ENCODE measurements at regions not wholly inside any gene's neighbourhood (a gene's known extent, or its start where the extent isn't known, plus 50 kb on each side); places are given as distances from the start of the nearest gene placed in this dataset.
"Not testable (repeated sequence)": the region's sequence is repeated elsewhere in the genome, so short reads cannot be mapped to it uniquely, and the experiment has no call there.

DNA sequence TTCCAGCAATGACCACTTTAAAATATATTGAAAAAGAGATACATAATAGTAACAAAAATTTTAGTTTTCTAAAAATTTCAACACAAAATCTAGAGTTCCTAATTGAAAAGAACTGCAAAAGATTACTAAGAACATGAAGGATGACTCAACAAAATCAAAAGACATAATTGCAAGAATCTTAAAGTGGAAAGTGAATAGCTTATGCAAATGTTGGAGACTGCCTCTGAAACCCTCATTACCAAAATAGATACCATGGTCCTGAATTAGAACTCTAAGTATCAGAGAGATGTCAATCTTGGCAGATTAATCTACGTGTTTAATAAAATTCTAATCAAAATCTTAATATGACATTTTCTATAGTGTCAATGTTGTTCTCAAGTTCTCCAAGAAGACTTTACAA lies 60.7 kb upstream of the SGO1 start:
- DNase-seq (ENCODE audit: low spot score) = no peak

DNA sequence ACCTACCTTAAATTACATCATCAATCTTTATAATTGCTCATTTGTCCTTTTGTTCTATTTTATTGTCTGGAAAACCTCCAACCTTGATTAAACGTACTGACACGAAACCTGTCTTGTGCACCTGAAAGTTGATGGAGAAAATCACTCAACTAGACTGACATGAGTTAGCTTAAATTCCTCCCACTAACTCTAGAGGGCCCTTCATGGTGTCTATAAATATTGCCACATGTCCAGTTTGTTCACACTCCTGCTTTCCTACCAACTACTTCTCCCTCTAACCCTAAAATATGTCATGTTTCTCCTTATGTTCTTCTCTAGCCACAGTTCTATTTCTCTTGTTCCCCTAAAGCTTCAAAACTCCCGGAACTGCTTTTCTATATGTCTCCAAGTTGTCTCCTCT lies 59.8 kb upstream of the SGO1 start:
- no peak for DNase-seq (ENCODE audit: low spot score)

DNA sequence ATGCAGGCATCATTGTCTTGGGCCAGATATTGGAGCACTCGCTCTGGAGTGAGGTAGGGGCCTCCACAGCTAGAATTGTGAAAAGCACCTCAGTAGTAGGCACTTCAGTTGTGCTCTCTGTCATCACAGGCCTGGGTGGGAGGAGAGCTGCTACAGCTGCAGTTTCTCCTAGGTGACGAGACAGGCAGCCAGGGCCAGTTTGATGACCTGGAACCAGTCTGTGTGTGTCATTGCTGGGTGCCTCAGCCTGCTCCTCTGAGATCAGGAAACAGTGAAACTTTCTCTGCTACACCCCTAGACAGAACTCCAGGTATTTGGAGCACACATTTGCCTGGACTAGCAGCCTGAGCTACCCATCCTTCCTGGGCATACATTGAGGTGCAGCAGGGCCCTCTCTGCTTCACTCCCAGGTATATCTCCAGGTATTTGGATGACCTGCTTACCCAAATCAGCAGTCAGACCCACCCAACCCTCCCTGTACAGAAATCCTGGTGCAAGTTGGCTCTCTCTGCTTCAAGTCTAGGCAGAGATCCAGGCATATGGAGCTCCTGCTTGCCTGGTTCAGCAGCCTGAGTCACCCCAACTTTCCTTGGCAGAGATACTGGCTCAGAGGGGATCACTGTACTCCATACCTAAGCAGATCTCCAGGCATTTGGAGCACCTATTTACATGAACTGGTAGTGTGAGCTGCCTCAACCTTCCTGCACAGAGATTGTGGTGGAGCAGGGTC lies 54.3 kb upstream of the SGO1 start:
- no peak for DNase-seq (ENCODE audit: low spot score)

DNA sequence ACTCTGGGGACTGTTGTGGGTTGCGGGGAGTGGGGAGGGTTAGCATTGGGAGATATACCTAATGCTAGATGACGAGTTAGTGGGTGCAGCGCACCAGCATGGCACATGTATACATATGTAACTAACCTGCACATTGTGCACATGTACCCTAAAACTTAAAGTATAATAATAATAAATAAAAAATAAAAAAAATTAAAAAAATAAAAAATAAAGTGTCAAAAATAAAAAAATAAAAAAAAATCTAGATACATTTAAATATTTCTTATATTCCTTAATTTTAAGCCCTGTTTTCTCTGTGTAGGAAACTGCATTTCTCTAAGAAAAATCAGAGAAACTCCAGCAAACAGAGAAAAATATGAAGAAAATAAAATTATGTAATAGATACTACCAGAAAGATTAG lies 52.2 kb upstream of the SGO1 start:
- not testable (repeated sequence) for DNase-seq (ENCODE audit: low spot score)

DNA sequence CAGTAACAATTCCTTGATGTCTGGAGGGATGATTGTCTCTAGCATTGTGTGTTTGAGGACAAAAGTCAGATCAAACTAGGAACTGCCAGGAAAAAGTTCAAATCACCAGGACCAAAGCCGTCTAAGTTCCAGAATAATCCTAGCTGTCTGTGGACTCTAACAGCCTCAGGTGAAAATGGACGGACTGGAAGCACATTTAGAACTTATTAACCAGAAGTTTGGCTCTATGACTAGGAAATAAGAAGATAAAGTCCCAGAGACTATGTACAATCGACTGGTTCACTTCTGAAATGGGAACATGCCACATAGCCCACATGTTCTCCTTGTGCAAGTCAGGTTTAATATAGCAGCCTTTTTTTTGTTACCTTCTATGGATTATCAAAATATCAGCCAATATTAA lies 50.6 kb upstream of the SGO1 start:
- DNase-seq (ENCODE audit: low spot score) = no peak
